HUES48 (cell line): ENCODE measurements at regions not wholly inside any gene's neighbourhood (a gene's known extent, or its start where the extent isn't known, plus 50 kb on each side); places are given as distances from the start of the nearest gene placed in this dataset.

Source experiments
- H3K27ac ChIP-seq: one replicate; pipeline ENCODE4 v1.7.0; 2013; ENCODE audit warnings: low read depth, low read length, inconsistent platforms
- H3K27me3 ChIP-seq: 2 replicates; pipeline ENCODE4 v1.6.1; 2013; ENCODE audit warnings: mild to moderate bottlenecking, low read length; ENCODE audit not compliant: control insufficient read depth, insufficient read depth
- H3K36me3 ChIP-seq: 2 replicates; pipeline ENCODE4 v1.6.1; 2013; ENCODE audit warnings: low read length; ENCODE audit not compliant: control insufficient read depth, insufficient read depth
- H3K4me1 ChIP-seq: 2 replicates; pipeline ENCODE4 v1.6.1; 2013; ENCODE audit warnings: mild to moderate bottlenecking, low read length; ENCODE audit not compliant: control insufficient read depth, insufficient read depth
- H3K4me3 ChIP-seq: 2 replicates; pipeline ENCODE4 v1.5.1; 2013; ENCODE audit warnings: mild to moderate bottlenecking, low read depth, low read length
- H3K9ac ChIP-seq: 2 replicates; pipeline ENCODE4 v1.6.1; 2013; ENCODE audit warnings: mild to moderate bottlenecking, low read depth, low read length, moderate library complexity
- H3K9me3 ChIP-seq: 2 replicates; pipeline ENCODE4 v1.6.1; 2013; ENCODE audit warnings: low read length; ENCODE audit not compliant: control insufficient read depth, insufficient read depth

GRCh38 chr2:195468771-195469170 lies 188.3 kb upstream of the SLC39A10 start:
- Histone ChIP-seq H3K27ac (no peak overlapping the region), H3K9me3 (no peaks in the 10 kb centered on the region), H3K4me3 (no peak overlapping the region)

GRCh38 chr2:195466427-195466826 lies 190.6 kb upstream of the SLC39A10 start:
- H3K4me3 ChIP-seq = no peak overlapping the region
- no peaks in the 10 kb centered on the region for H3K9me3 ChIP-seq
- no peaks in the 10 kb centered on the region for H3K4me1 ChIP-seq
- H3K36me3 ChIP-seq = no peaks in the 10 kb centered on the region
- no peak overlapping the region for H3K27ac ChIP-seq
- no peak overlapping the region for H3K9ac ChIP-seq
- no peaks in the 10 kb centered on the region for H3K27me3 ChIP-seq

More at GRCh38 chr2:195468771-195469170, 188.3 kb upstream of the SLC39A10 start:
- H3K36me3 ChIP-seq = no peaks in the 10 kb centered on the region
- no peaks in the 10 kb centered on the region for H3K4me1 ChIP-seq
- no peak overlapping the region for H3K9ac ChIP-seq
- H3K27me3 ChIP-seq = no peaks in the 10 kb centered on the region

DNA sequence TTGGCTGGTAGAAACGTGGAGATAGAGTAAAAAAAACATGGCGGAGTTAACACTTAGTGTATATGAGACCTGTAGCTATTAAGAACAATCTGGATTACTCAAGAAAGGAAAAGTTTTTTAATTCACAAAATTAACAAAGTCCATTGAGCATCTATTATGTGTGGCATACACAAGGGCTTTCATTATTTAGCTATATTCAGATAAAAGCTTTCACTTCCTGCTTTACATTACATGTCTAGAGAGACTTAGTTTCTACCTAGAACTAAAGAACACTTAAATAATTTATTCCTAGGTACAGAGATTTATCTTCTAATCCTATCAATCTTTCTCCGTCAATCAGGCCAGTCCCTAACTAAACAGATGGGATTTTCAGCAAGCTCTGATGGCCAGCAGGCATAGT lies 196.0 kb upstream of the SLC39A10 start:
- H3K27me3 ChIP-seq = no peaks in the 10 kb centered on the region
- H3K27ac ChIP-seq = no peak overlapping the region
- no peak overlapping the region for H3K4me3 ChIP-seq
- no peak overlapping the region for H3K9ac ChIP-seq
- H3K4me1 ChIP-seq = no peaks in the 10 kb centered on the region
- H3K36me3 ChIP-seq = no peaks in the 10 kb centered on the region
- no peaks in the 10 kb centered on the region for H3K9me3 ChIP-seq

DNA sequence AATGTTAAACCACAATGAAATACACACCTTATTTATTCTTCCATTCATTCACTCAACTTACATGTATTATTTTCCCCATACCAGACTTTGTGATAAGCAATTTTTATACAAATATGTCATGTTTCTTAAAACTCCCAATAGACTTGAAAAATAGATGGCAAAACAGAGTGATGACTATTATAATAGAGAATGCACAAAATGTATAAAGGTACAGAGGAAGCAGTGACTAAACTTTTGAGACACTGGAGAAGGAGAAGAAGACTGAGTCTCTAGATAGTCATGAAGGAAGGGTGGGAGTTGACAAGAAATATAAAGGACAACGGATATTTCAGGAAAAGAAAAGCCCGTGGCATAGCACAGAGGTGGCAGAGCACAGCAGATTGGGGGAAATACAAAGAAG lies 198.1 kb upstream of the SLC39A10 start:
- no peaks in the 10 kb centered on the region for H3K4me1 ChIP-seq

DNA sequence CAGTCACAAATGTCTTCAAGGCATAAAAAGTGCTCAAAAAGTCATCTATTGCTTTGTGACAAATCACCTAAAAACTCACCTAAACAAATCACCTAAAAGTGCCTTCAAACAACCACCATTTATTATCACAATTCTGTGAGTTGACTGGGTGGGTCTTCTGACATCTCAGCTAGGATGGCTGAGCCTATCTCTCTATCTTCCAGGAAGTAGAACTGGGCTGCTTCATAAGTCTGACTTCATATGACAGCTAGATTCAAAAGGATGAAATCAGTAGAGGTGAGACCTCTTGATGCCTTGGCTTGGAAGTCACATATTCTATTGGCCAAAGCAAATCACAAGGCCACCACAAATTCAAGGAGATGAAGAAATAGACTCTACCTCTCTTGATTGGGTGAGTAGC lies 199.2 kb upstream of the SLC39A10 start:
- Histone ChIP-seq H3K27me3 (no peaks in the 10 kb centered on the region), H3K9ac (no peak overlapping the region), H3K4me3 (no peak overlapping the region), H3K9me3 (no peaks in the 10 kb centered on the region), H3K27ac (no peak overlapping the region), H3K4me1 (no peaks in the 10 kb centered on the region), H3K36me3 (no peaks in the 10 kb centered on the region)

More for the DNA sequence above, 198.1 kb upstream of the SLC39A10 start:
- no peaks in the 10 kb centered on the region for H3K36me3 ChIP-seq
- no peak overlapping the region for H3K27ac ChIP-seq
- H3K9ac ChIP-seq = no peak overlapping the region
- H3K9me3 ChIP-seq = no peaks in the 10 kb centered on the region
- H3K4me3 ChIP-seq = no peak overlapping the region
- no peaks in the 10 kb centered on the region for H3K27me3 ChIP-seq

DNA sequence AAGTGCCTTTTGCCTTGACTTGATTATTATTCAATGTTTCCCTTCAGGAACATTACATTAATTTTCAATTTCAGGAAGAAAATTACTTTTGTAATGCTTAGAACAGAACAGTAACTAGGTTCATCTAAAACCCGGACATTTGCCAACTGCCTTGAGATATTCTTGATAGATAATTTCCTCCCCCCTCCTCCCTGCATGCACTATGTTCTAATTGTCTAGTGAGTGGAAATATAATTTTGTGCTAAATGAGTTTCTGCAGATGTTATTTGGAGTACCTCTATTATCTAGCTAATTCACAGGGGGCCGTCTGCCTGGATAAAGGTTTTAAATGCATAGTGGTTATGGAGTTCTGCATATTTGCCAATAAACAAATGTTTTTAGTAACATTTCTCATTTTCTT lies 200.3 kb upstream of the SLC39A10 start:
- Histone ChIP-seq H3K4me3 (no peak overlapping the region), H3K36me3 (no peaks in the 10 kb centered on the region), H3K9ac (no peak overlapping the region), H3K4me1 (no peaks in the 10 kb centered on the region), H3K27ac (no peak overlapping the region), H3K9me3 (no peaks in the 10 kb centered on the region), H3K27me3 (no peaks in the 10 kb centered on the region)

GRCh38 chr2:195451160-195451559 lies 205.9 kb upstream of the SLC39A10 start:
- no peak overlapping the region for H3K27ac ChIP-seq
- H3K4me1 ChIP-seq = no peaks in the 10 kb centered on the region
- H3K27me3 ChIP-seq = no peaks in the 10 kb centered on the region
- H3K36me3 ChIP-seq = no peaks in the 10 kb centered on the region
- H3K9me3 ChIP-seq = no peaks in the 10 kb centered on the region
- no peak overlapping the region for H3K9ac ChIP-seq
- H3K4me3 ChIP-seq = no peak overlapping the region

DNA sequence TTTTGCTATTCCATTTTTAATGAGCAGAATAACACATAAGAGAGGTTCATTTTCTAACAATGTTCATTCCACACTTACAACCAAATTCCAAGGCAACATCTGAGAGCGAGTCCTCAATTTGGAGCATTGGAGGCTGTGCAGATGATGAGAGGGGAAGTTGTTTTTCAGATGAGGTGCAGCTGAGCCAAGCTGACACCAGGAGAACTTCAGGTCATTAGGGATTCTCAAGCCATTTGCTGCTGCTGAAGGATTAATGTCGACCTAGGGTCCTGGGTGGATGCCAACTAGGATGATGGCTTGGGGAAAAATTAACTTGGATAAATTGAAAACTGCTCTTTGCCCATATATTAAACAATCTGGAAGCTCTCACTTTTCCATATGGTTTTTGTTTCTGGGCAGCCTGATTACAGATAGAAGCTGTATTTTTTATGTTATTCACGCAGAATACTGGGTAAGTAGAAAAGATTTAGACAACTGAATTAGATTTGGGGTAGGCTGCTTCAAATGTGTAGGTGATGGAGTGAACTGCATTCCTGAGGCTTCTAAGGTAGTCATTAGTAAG lies 206.4 kb upstream of the SLC39A10 start:
- H3K36me3 ChIP-seq = no peaks in the 10 kb centered on the region
- no peak overlapping the region for H3K4me3 ChIP-seq
- no peaks in the 10 kb centered on the region for H3K27me3 ChIP-seq
- H3K27ac ChIP-seq = no peak overlapping the region
- no peaks in the 10 kb centered on the region for H3K4me1 ChIP-seq
- no peaks in the 10 kb centered on the region for H3K9me3 ChIP-seq
- no peak overlapping the region for H3K9ac ChIP-seq

DNA sequence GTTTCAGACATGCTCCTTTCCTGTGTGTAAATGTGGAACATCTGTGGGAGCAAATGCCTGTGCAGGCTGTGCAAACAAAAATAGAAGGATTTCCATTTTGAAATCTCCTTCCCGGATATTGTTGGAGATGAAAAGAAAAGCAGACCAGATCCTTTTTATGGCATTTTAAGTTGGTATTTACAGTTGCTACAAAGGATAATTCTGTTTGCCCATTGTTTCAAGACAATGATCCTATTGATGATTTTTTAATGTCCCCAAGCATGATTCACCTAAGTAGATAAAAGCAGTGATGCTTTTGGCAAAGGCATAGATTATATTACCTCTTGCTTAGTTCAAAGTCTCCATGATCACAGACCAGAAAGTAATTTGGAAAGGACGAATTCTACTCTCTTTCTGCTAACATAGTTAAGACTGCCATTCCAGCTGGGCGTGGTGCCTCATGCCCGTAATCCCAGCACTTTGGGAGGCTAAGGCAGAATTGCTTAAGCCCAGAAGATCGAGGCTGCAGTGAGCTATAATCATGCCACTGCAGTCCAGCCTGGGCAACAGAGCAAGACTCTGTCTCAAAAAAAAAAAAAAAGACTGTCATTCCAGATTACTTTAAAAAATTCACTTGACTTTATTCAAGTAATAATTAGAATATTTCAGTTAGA lies 209.6 kb upstream of the SLC39A10 start:
- Histone ChIP-seq H3K9me3 (no peaks in the 10 kb centered on the region), H3K27me3 (no peaks in the 10 kb centered on the region), H3K9ac (no peak overlapping the region), H3K36me3 (no peaks in the 10 kb centered on the region), H3K4me3 (no peak overlapping the region), H3K27ac (no peak overlapping the region), H3K4me1 (no peaks in the 10 kb centered on the region)

DNA sequence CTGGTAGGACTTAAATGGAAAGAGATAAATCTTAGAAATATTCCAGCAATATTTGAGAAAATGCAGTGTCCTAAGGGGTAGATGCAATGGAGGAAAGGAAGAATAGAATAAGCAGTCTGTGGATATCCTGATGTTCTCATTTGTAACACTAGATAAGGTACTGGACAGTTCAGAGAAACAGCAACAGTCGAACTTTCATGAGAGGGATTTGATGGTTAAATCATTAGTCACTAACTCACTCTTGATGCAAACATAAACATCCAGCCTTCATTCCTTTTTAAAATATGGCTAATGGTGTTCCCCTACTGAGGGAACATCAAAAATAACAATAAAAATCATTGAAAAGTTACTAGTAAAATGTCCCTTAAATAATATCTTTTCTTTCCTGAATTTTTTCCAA lies 211.4 kb upstream of the SLC39A10 start:
- Histone ChIP-seq H3K9ac (no peak overlapping the region), H3K27me3 (no peaks in the 10 kb centered on the region), H3K36me3 (no peaks in the 10 kb centered on the region), H3K9me3 (no peaks in the 10 kb centered on the region), H3K27ac (no peak overlapping the region), H3K4me3 (no peak overlapping the region), H3K4me1 (no peaks in the 10 kb centered on the region)

DNA sequence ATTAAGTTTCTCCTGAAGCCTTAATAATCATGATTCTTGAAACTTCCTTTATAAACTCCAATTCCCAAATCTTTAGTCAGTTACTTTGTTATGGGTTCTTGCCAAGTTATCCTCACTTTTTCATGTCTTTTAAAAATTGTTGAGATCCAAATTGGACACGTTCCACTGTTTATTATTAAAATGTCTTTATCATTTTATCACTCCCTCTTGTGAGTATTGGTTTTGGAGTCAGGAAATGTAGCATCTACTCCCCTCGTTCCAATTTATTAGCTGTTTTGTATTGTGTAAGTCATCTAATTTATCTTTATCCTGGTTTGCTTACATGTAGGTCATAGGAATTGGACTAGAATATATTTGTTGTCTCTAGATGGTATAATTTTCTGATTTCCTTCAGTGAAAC lies 213.1 kb upstream of the SLC39A10 start:
- Histone ChIP-seq H3K36me3 (no peaks in the 10 kb centered on the region), H3K27ac (no peak overlapping the region), H3K9me3 (no peaks in the 10 kb centered on the region), H3K27me3 (no peaks in the 10 kb centered on the region), H3K4me1 (no peaks in the 10 kb centered on the region), H3K4me3 (no peak overlapping the region), H3K9ac (no peak overlapping the region)
